ENCODE measurements at regions not wholly inside any gene's neighbourhood (a gene's known extent, or its start where the extent isn't known, plus 50 kb on each side); places are given as distances from the start of the nearest gene placed in this dataset.
"Not testable (repeated sequence)": the region's sequence is repeated elsewhere in the genome, so short reads cannot be mapped to it uniquely, and the experiment has no call there.

DNA sequence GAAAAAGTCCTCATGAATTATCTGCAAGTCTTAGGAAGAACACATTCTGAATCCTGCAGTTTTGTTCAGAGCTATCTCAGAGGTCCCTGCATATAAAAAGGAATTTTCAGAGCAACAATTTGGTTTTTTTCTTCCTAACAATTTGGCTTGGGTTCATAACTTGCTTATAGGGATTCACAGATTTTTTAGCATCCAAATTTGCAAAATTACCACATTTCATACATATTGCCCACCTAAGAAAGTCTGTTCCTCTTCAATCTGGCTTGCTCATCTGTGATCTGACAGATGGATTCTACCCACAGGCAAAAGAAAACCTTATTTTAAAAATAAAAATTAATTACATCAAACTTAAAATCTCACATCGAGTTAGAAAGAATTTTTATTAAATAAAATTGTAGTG, 714.4 kb upstream of the NCAM2 start:
- Histone ChIP-seq H3K4me3 (no peak overlapping the region), H3K27ac (no peak overlapping the region), H3K4me1 (no peaks in the 10 kb centered on the region), H3K36me3 (no peaks in the 10 kb centered on the region), H3K9me3 (no peaks in the 10 kb centered on the region), H3K27me3 (no peaks in the 10 kb centered on the region)
- intact Hi-C loops (cut with DNase I), result no loop called here
- no peak for TF ChIP-seq POLR2A (IDR thresholded peaks at IDR 0.05)
- no peak for TF ChIP-seq EP300 (IDR thresholded peaks at IDR 0.05)
- TF ChIP-seq POLR2AphosphoS5 (IDR thresholded peaks at IDR 0.05), result no peak
- TF ChIP-seq, protein P1, sequence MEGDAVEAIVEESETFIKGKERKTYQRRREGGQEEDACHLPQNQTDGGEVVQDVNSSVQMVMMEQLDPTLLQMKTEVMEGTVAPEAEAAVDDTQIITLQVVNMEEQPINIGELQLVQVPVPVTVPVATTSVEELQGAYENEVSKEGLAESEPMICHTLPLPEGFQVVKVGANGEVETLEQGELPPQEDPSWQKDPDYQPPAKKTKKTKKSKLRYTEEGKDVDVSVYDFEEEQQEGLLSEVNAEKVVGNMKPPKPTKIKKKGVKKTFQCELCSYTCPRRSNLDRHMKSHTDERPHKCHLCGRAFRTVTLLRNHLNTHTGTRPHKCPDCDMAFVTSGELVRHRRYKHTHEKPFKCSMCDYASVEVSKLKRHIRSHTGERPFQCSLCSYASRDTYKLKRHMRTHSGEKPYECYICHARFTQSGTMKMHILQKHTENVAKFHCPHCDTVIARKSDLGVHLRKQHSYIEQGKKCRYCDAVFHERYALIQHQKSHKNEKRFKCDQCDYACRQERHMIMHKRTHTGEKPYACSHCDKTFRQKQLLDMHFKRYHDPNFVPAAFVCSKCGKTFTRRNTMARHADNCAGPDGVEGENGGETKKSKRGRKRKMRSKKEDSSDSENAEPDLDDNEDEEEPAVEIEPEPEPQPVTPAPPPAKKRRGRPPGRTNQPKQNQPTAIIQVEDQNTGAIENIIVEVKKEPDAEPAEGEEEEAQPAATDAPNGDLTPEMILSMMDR (IDR thresholded peaks at IDR 0.05), result no peak
- DNase-seq, result no peak
- WGBS, 2 donors, result 79 to 84% methylated on average over 1 of the region's 1 CpG

GRCh38 chr21:20292280-20292679, 705.9 kb upstream of the NCAM2 start:
- DNase-seq, result no peak
- no peaks in the 10 kb centered on the region for H3K27me3 ChIP-seq
- no peaks in the 10 kb centered on the region for H3K36me3 ChIP-seq
- H3K27ac ChIP-seq, result no peak overlapping the region
- TF ChIP-seq EP300 (IDR thresholded peaks at IDR 0.05), result no peak
- TF ChIP-seq POLR2A (IDR thresholded peaks at IDR 0.05), result no peak
- 29 to 75% methylated on average over 2 of the region's 2 CpGs for WGBS, 2 donors
- H3K4me3 ChIP-seq, result no peak overlapping the region
- H3K4me1 ChIP-seq, result peaks cover 0 to 3% (median 0%) of the 10 kb centered on the region in 4 donors
- no peaks in the 10 kb centered on the region for H3K9me3 ChIP-seq
- intact Hi-C loops (cut with DNase I), result no loop called here

DNA sequence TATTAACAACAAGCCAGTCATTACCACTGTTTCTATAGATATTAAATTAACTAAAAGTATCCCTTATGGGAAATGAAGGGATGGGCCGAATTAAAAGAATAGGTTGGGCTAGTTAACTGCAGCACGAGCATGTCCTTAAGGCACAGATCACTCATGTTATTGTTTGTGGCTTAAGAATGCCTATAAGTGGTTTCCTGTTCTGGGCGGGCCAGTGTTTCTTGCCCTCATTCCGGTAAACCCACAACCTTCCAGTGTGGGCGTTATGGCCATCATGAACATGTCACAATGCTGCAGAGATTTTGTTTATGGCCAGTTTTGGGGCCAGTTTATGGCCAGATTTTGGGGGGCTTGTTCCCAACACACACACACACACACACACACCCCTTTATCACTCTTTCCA, 705.4 kb upstream of the NCAM2 start:
- H3K36me3 ChIP-seq; H3K27ac ChIP-seq; H3K4me1 ChIP-seq; H3K4me3 ChIP-seq; H3K27me3 ChIP-seq; H3K9me3 ChIP-seq; intact Hi-C loops (cut with DNase I); DNase-seq: not testable (repeated sequence)
- WGBS, 2 donors, result 60 to 84% methylated on average over 5 of the region's 5 CpGs

DNA sequence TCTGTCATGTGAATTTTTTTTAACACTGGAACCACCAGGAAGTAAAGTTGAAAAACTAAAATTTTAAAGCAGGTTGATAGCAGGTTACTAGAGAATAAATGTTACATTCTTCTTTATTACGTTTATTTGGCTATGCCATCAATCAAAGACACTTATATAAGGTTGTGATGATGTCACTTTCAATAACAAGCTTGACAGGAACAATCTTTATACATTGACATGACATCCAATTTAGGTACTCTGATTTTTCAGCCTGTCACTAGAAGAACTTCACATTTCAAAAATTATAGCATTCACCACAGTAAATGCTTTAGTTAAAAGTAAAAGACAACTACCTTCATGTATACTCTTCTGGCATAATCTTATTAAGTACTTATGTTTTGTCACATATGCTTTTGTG, 696.8 kb upstream of the NCAM2 start:
- intact Hi-C loops (cut with DNase I), result no loop called here
- no peaks in the 10 kb centered on the region for H3K27me3 ChIP-seq
- no peak for TF ChIP-seq POLR2AphosphoS5 (IDR thresholded peaks at IDR 0.05)
- TF ChIP-seq, protein P1 (IDR thresholded peaks at IDR 0.05), result no peak
- TF ChIP-seq EP300 (IDR thresholded peaks at IDR 0.05), result no peak
- TF ChIP-seq POLR2A (IDR thresholded peaks at IDR 0.05), result no peak

DNA sequence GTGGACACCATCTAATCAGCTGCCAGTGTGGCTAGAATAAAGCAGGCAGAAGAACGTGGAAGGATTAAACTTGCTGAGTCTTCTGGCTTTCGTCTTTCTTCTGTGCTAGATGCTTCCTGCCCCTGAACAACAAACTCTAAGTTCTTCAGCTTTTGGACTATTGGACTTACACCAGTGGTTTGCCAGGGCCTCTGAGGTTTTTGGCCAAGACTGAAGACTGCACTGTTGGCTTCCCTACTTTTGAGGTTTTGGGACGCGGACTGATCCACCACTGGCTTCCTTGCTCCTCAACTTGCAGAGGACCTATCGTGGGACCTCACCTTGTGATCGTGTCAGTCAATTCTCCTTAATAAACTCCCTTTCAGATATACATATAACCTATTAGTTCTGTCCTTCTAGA, 696.1 kb upstream of the NCAM2 start:
- Histone ChIP-seq H3K9me3 (no peaks in the 10 kb centered on the region), H3K27me3 (no peaks in the 10 kb centered on the region), H3K27ac (no peak overlapping the region), H3K36me3 (no peaks in the 10 kb centered on the region), H3K4me1 (no peaks in the 10 kb centered on the region), H3K4me3 (no peak overlapping the region)
- intact Hi-C loops (cut with DNase I), result no loop called here
- no peak for DNase-seq
- TF ChIP-seq EP300 (IDR thresholded peaks at IDR 0.05) (no peak), POLR2A (IDR thresholded peaks at IDR 0.05) (no peak)
- 83 to 90% methylated on average over 6 of the region's 6 CpGs for WGBS, 2 donors

More for the DNA sequence above, 696.8 kb upstream of the NCAM2 start:
- Histone ChIP-seq H3K4me1 (no peaks in the 10 kb centered on the region), H3K36me3 (no peaks in the 10 kb centered on the region), H3K4me3 (no peak overlapping the region), H3K9me3 (no peaks in the 10 kb centered on the region), H3K27ac (no peak overlapping the region)
- no peak for DNase-seq
- WGBS, 2 donors, result 28 to 59% methylated on average over 1 of the region's 1 CpG

- no peak overlapping the region for H3K27ac ChIP-seq
- WGBS, 2 donors, result 88 to 91% methylated on average over 3 of the region's 3 CpGs
- no peaks in the 10 kb centered on the region for H3K36me3 ChIP-seq
- no peaks in the 10 kb centered on the region for H3K27me3 ChIP-seq
- intact Hi-C loops (cut with DNase I), result no loop called here
- no peak for DNase-seq
- no peak overlapping the region for H3K4me3 ChIP-seq
- H3K9me3 ChIP-seq, result no peaks in the 10 kb centered on the region
- H3K4me1 ChIP-seq, result no peaks in the 10 kb centered on the region
- no peak for TF ChIP-seq POLR2AphosphoS5 (IDR thresholded peaks at IDR 0.05)
- no peak for TF ChIP-seq EP300 (IDR thresholded peaks at IDR 0.05)
- TF ChIP-seq POLR2A (IDR thresholded peaks at IDR 0.05), result no peak
- TF ChIP-seq, protein P1 (IDR thresholded peaks at IDR 0.05), result no peak
Measured at GRCh38 chr21:20306836-20307235, 691.4 kb upstream of the NCAM2 start.
